Neural progenitor cell (in vitro differentiated cells): ENCODE measurements at regions not wholly inside any gene's neighbourhood (a gene's known extent, or its start where the extent isn't known, plus 50 kb on each side); places are given as distances from the start of the nearest gene placed in this dataset.

Experiments
- CTCF ChIP-seq: fragments of 200-600 bp; sonication (generic); IDR thresholded peaks from 2 replicates; pipeline ENCODE4 v1.5.1; 2017; ENCODE audit warnings: antibody characterized with exemption, mild to moderate bottlenecking
- EZH2 ChIP-seq: fragments of 200-600 bp; sonication (generic); IDR thresholded peaks from 2 replicates; pipeline ENCODE4 v1.6.1; 2017; ENCODE audit warnings: antibody characterized with exemption, mild to moderate bottlenecking, moderate library complexity
- EZH2phosphoT487 ChIP-seq: fragments of 200-600 bp; sonication (generic); IDR thresholded peaks from 2 replicates; pipeline ENCODE4 v1.6.1; 2017; ENCODE audit warnings: antibody characterized with exemption

DNA sequence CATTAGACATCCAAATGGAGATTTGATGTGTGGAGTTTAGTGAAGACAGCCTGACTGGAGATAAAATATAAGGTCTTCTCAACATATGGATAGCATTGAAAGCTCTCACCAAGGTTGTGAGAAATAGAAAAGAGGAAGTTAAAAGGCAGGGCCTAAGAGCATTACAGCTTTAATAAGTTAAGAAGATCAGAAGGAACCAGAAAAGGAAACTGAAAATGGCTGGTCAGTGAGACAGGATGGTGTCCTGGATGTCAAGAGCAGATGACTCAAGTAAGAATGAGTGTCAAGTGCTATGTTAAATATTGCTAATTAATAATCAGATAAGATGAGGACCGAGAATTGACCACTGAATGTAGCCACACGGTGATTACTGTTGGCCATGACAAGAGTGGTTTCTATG lies 642.9 kb downstream of the STPG2 start:
- TF ChIP-seq CTCF (no peak), EZH2 (no peak), EZH2phosphoT487 (no peak)
